ENCODE measurements at regions not wholly inside any gene's neighbourhood (a gene's known extent, or its start where the extent isn't known, plus 50 kb on each side); places are given as distances from the start of the nearest gene placed in this dataset.
"Not testable (repeated sequence)": the region's sequence is repeated elsewhere in the genome, so short reads cannot be mapped to it uniquely, and the experiment has no call there.

- POLR2A ChIA-PET: no interaction called here
- CTCF ChIA-PET: no interaction called here
- no peak for TF ChIP-seq CTCF (IDR thresholded peaks at IDR 0.05; ENCODE audit: control extremely low read depth, extremely low read depth, low read depth, missing control alignments)
- no peak for DNase-seq (ENCODE audit: extremely low spot score)
These were observed 69.9 kb upstream of the GABRE start for GRCh38 chrX:152044383-152044782.

DNA sequence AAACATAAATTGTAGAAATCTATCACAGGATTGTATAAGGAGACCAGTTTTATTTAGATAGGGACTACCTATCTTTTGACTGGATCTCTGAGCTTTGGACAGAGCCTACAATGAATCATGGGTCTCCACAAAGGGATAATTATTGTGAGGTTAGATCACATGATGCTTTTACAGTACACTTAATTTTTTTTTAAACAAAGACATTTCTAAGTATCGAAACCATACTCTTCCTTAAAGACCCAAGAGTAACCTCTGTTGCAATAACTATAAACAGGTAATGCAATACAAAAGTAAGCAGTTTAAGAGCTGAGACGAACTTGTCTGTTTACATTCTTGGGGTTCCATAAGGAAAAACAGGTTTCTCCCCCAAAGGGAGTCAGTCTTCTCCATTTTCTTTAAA is 64.3 kb upstream of the GABRE start:
- TF ChIP-seq CTCF (IDR thresholded peaks at IDR 0.05; ENCODE audit: control extremely low read depth, extremely low read depth, low read depth, missing control alignments): no peak
- POLR2A ChIA-PET: no interaction called here
- CTCF ChIA-PET: interaction anchor here (1.8 kb wide), 1 partner anchor 10 kb away, joined by 4 read pairs; no protein-coding TSS in a partner anchor
- no peak for DNase-seq (ENCODE audit: extremely low spot score)

- POLR2A ChIA-PET: no interaction called here
- CTCF ChIA-PET: no interaction called here
- DNase-seq (ENCODE audit: extremely low spot score): no peak
- TF ChIP-seq CTCF (IDR thresholded peaks at IDR 0.05; ENCODE audit: control extremely low read depth, extremely low read depth, low read depth, missing control alignments): no peak
These were observed 62.7 kb upstream of the GABRE start for GRCh38 chrX:152037183-152037582.

DNA sequence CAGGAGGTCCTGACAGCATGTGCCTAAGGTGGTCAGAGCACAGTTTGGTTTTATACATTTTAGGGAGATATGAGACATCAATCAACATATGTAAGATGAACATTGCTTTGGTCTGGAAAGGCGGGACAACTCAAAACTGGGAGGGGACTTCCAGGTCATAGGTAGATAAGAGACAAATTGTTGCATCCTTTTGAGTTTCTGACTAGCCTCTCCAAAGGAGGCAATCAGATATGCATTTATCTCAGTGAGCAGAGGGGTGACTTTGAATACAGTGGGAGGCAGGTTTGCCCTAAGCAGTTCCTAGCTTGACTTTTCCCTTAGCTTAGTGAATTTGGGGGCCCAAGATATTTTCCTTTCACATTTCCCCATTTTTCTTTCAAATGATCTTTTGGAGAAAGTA is 56.9 kb upstream of the GABRE start:
- CTCF ChIA-PET; DNase-seq (ENCODE audit: extremely low spot score); POLR2A ChIA-PET: not testable (repeated sequence)

DNA sequence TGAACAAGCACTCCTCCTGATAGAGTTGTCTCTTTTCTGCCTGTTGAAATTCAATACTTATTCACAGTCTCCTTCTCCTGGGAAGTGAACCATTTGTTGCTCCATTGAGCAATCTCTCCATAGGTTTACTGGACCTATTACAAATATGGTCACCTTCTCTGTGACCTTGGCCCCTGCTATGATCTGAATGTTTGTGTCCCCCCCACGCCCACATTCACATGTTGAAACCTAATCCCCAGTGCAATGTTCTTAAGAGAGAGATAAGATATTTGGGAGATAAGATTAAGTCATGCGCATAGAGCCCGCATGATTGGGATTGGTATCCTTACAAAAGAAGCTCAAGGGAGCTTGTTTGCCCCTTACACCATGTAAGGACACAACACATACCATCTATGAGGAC is 54.1 kb upstream of the GABRE start:
- ChIA-PET POLR2A (no interaction called here), CTCF (interaction anchor here (1.3 kb wide), 1 partner anchor 11 kb away, joined by 4 read pairs; no protein-coding TSS in a partner anchor)
- no peak for TF ChIP-seq CTCF (IDR thresholded peaks at IDR 0.05; ENCODE audit: control extremely low read depth, extremely low read depth, low read depth, missing control alignments)
- no peak for DNase-seq (ENCODE audit: extremely low spot score)

GRCh38 chrX:152025656-152026440 is 51.4 kb upstream of the GABRE start:
- ChIA-PET POLR2A (no interaction called here), CTCF (interaction anchor here (0.9 to 1.3 kb wide), 2 partner anchors 11 to 32 kb away, joined by 3 to 4 read pairs; no protein-coding TSS in a partner anchor)
- no peak for TF ChIP-seq CTCF (IDR thresholded peaks at IDR 0.05; ENCODE audit: control extremely low read depth, extremely low read depth, low read depth, missing control alignments)
- DNase-seq (ENCODE audit: extremely low spot score): no peak

- CTCF ChIA-PET: no interaction called here
- POLR2A ChIA-PET: no interaction called here
- DNase-seq (ENCODE audit: extremely low spot score): no peak
- TF ChIP-seq CTCF (IDR thresholded peaks at IDR 0.05; ENCODE audit: control extremely low read depth, extremely low read depth, low read depth, missing control alignments): no peak
These were observed 50.2 kb upstream of the GABRE start for GRCh38 chrX:152024710-152025109.
